ENCODE measurements at regions not wholly inside any gene's neighbourhood (a gene's known extent, or its start where the extent isn't known, plus 50 kb on each side); places are given as distances from the start of the nearest gene placed in this dataset.

- BruUV-seq (replicated peaks), result no TSS peak
- in situ Hi-C loops (cut with MboI), result no loop called here
- ChIA-PET POLR2A (no interaction called here), CTCF (ENCODE audit: low intra/inter-chr PET ratio) (no interaction called here)
- FAIRE-seq, result no peak
- no peak overlapping the region for H3K9ac ChIP-seq (ENCODE audit: insufficient read depth in 1 of 2, low read depth in 2 of 2, low read length in 2 of 2)
- no peak for ATAC-seq
- H3K9me3 ChIP-seq (replicated peaks; ENCODE audit: control insufficient read depth, insufficient read depth, low read depth, low read length), result no peaks in the 10 kb centered on the region
- H3K9me1 ChIP-seq (ENCODE audit: control insufficient read depth, insufficient read depth, low read length), result no peaks in the 10 kb centered on the region
- H3K27ac ChIP-seq (ENCODE audit: extremely low read depth, low read depth, low read length), result no peak overlapping the region
- DNase-seq (ENCODE audit: extremely low read depth in 1 of 4, low spot score in 3 of 4), result no peak
- intact Hi-C loops (cut with micrococcal nuclease), result no loop called here
- peaks cover 15 to 49% of the 10 kb centered on the region in 2 experiments; a peak in 4 of 5 replicates for H3K27me3 ChIP-seq (ENCODE audit: control insufficient read depth in 2 of 2, insufficient read depth in 2 of 2, low read length in 2 of 2)
- WGBS (ENCODE audit: insufficient coverage, low coverage, missing lambda C conversion rate), result 0% methylated on average over 3 of the region's 3 CpGs
- H3K4me1 ChIP-seq (replicated peaks in 1 of 2; ENCODE audit: control insufficient read depth in 2 of 2, insufficient read depth in 2 of 2, low read length in 2 of 2), result no peaks in the 10 kb centered on the region
- H2AFZ ChIP-seq (ENCODE audit: low read depth, low read length), result no peak overlapping the region
- no peaks in the 10 kb centered on the region for H4K20me1 ChIP-seq (replicated peaks; ENCODE audit: control insufficient read depth, insufficient read depth, low read length)
- H3K79me2 ChIP-seq (ENCODE audit: control insufficient read depth, insufficient read depth, low read length), result no peaks in the 10 kb centered on the region
- TF ChIP-seq ZBTB11 (CRISPR knock-in tag; IDR thresholded peaks at IDR 0.05) (no peak), CBFA2T2 (conservative IDR thresholded peaks at IDR 0.05) (no peak), ZKSCAN1 (IDR thresholded peaks at IDR 0.05; ENCODE audit: low read depth, low read length) (no peak), SIN3A (IDR thresholded peaks at IDR 0.05; ENCODE audit: borderline replicate concordance in 2 of 2, control insufficient read depth in 1 of 2, low read depth in 2 of 2, low read length in 2 of 2) (no peak), MLLT1 (IDR thresholded peaks at IDR 0.05) (no peak), ZNF140 (CRISPR knock-in tag; IDR thresholded peaks at IDR 0.05) (no peak), BRF1 (IDR thresholded peaks at IDR 0.05; ENCODE audit: borderline replicate concordance, extremely low read depth, insufficient read length) (no peak), TCF3 (CRISPR knock-in tag; IDR thresholded peaks at IDR 0.05) (no peak), ZNF408 (CRISPR knock-in tag; IDR thresholded peaks at IDR 0.05; ENCODE audit: low read depth) (no peak), SFPQ (IDR thresholded peaks at IDR 0.05; ENCODE audit: low read depth, low read length) (no peak), HDAC1 (IDR thresholded peaks at IDR 0.05) (no peak), BCOR (IDR thresholded peaks at IDR 0.05) (no peak), MTF1 (CRISPR knock-in tag; IDR thresholded peaks at IDR 0.05; ENCODE audit: borderline replicate concordance) (no peak), RFX5 (IDR thresholded peaks at IDR 0.05; ENCODE audit: low read depth, low read length) (no peak), RAD51 (IDR thresholded peaks at IDR 0.05; ENCODE audit: borderline replicate concordance, low read depth) (no peak), ZNF212 (CRISPR knock-in tag; IDR thresholded peaks at IDR 0.05) (no peak), HDGF (IDR thresholded peaks at IDR 0.05) (no peak), GTF2F1 (IDR thresholded peaks at IDR 0.05; ENCODE audit: low read depth, low read length) (no peak)
- H3K36me3 ChIP-seq (ENCODE audit: control insufficient read depth, insufficient read depth, low read length), result no peaks in the 10 kb centered on the region
- H3K4me3 ChIP-seq, result no peak overlapping the region
- no peak overlapping the region for H3K4me2 ChIP-seq (ENCODE audit: insufficient read depth, low read length)
Observed at GRCh38 chr2:128633501-128633900, 314.8 kb upstream of the HS6ST1 start.
